GM23248 (cell line): ENCODE measurements at regions not wholly inside any gene's neighbourhood (a gene's known extent, or its start where the extent isn't known, plus 50 kb on each side); places are given as distances from the start of the nearest gene placed in this dataset.
A peak's percentile ranks its signal among the peaks of the same experiment; 100 is the strongest.

Experiments
- DNase-seq: peaks from one replicate; pipeline ENCODE4 v3.0.0-alpha.2; 2015
- H2AFZ ChIP-seq: fragments of 200-600 bp; sonication (generic); 2 replicates; pipeline ENCODE4 v1.6.1; 2016; ENCODE audit warnings: antibody characterized with exemption
- H3F3A ChIP-seq: fragments of 200-600 bp; sonication (generic); 2 replicates; pipeline ENCODE4 v1.6.1; 2016; ENCODE audit warnings: mild to moderate bottlenecking, antibody characterized with exemption, mixed run types; ENCODE audit not compliant: insufficient read depth
- H3K27ac ChIP-seq: fragments of 200-600 bp; sonication (generic); 2 replicates; pipeline ENCODE4 v1.5.1; 2016; ENCODE audit warnings: mild to moderate bottlenecking
- H3K27me3 ChIP-seq: fragments of 200-600 bp; sonication (generic); replicated peaks from 2 replicates; pipeline ENCODE4 v1.6.1; 2016; ENCODE audit warnings: mild to moderate bottlenecking; ENCODE audit not compliant: insufficient read depth
- H3K36me3 ChIP-seq: fragments of 200-600 bp; sonication (generic); 2 replicates; pipeline ENCODE4 v1.6.1; 2016; ENCODE audit warnings: low read depth, mild to moderate bottlenecking
- H3K4me1 ChIP-seq: fragments of 200-600 bp; sonication (generic); 2 replicates; pipeline ENCODE4 v1.6.1; 2016; ENCODE audit warnings: mild to moderate bottlenecking; ENCODE audit not compliant: insufficient read depth
- H3K4me2 ChIP-seq: fragments of 200-600 bp; sonication (generic); one replicate; pipeline ENCODE4 v1.6.1; 2016; ENCODE audit warnings: mild to moderate bottlenecking; ENCODE audit not compliant: unreplicated experiment
- H3K4me3 ChIP-seq: fragments of 200-600 bp; sonication (generic); 2 replicates; pipeline ENCODE4 v1.5.1; 2016; ENCODE audit warnings: mild to moderate bottlenecking
- H3K79me2 ChIP-seq: fragments of 200-600 bp; sonication (generic); 2 replicates; pipeline ENCODE4 v1.6.1; 2016; ENCODE audit warnings: mild to moderate bottlenecking; ENCODE audit not compliant: insufficient read depth
- H3K9ac ChIP-seq: fragments of 200-600 bp; sonication (generic); 2 replicates; pipeline ENCODE4 v1.6.1; 2016; ENCODE audit warnings: mild to moderate bottlenecking
- H3K9me2 ChIP-seq: fragments of 200-600 bp; sonication (generic); 2 replicates; pipeline ENCODE4 v1.6.1; 2016; ENCODE audit warnings: mixed run types, mild to moderate bottlenecking, moderate library complexity; ENCODE audit not compliant: insufficient read depth
- H3K9me3 ChIP-seq: fragments of 200-600 bp; sonication (generic); one replicate; pipeline ENCODE4 v1.6.1; 2017; ENCODE audit warnings: low read depth
- H4K20me1 ChIP-seq: fragments of 200-600 bp; sonication (generic); 2 replicates; pipeline ENCODE4 v1.6.0; 2016; ENCODE audit not compliant: insufficient read depth
- EZH2 ChIP-seq: fragments of 200-600 bp; sonication (generic); IDR thresholded peaks from 2 replicates; pipeline ENCODE4 v1.6.1; 2018; ENCODE audit warnings: antibody characterized with exemption, mild to moderate bottlenecking; ENCODE audit not compliant: insufficient read depth, poor library complexity, severe bottlenecking
- EZH2phosphoT487 ChIP-seq: fragments of 200-600 bp; sonication (generic); IDR thresholded peaks from 2 replicates; pipeline ENCODE4 v1.6.1; 2018; ENCODE audit warnings: antibody characterized with exemption, moderate library complexity, mild to moderate bottlenecking, low read depth; ENCODE audit not compliant: insufficient read depth
- WGBS, 2 experiments: methylation state at CpG; one replicate each; pipeline ENCODE4 v1.1.6; 2015 to 2017; ENCODE audit warnings: low lambda C conversion rate in 2 of 2, low coverage in 1 of 2; ENCODE audit errors: missing lambda C conversion rate in 2 of 2; 5-methylcytosine and 5-hydroxymethylcytosine counted together
- in situ Hi-C: fragments of 300-500 bp; cut with MboI; formaldehyde crosslinking; loops from 2 replicates; pipeline ENCODE4 v1.15.0; 2020

- no peak overlapping the region for H3K4me3 ChIP-seq
- no peaks in the 10 kb centered on the region for H3K9me3 ChIP-seq
- H2AFZ ChIP-seq: no peak overlapping the region
- H3K4me2 ChIP-seq: no peak overlapping the region
- DNase-seq: no peak
- H3K9me2 ChIP-seq: no peaks in the 10 kb centered on the region
- WGBS, 2 experiments: 92 to 93% methylated on average over 17 of the region's 17 CpGs
- no peaks in the 10 kb centered on the region for H3F3A ChIP-seq
- H3K79me2 ChIP-seq: no peaks in the 10 kb centered on the region
- H3K27me3 ChIP-seq: no peaks in the 10 kb centered on the region
- H3K9ac ChIP-seq: no peak overlapping the region
- no peak overlapping the region for H3K27ac ChIP-seq
- H3K36me3 ChIP-seq: no peaks in the 10 kb centered on the region
- peaks cover 5% of the 10 kb centered on the region; the same call in 1 of the 2 replicates for H3K4me1 ChIP-seq
- TF ChIP-seq EZH2 (no peak), EZH2phosphoT487 (no peak)
- in situ Hi-C loops: no loop called here
- H4K20me1 ChIP-seq: no peaks in the 10 kb centered on the region
Measured at GRCh38 chr3:110644203-110644602, 427.4 kb upstream of the NECTIN3 start.

- TF ChIP-seq EZH2phosphoT487: no peak
- in situ Hi-C loops: no loop called here
Measured at GRCh38 chr3:110646055-110646454, 425.6 kb upstream of the NECTIN3 start.

DNA sequence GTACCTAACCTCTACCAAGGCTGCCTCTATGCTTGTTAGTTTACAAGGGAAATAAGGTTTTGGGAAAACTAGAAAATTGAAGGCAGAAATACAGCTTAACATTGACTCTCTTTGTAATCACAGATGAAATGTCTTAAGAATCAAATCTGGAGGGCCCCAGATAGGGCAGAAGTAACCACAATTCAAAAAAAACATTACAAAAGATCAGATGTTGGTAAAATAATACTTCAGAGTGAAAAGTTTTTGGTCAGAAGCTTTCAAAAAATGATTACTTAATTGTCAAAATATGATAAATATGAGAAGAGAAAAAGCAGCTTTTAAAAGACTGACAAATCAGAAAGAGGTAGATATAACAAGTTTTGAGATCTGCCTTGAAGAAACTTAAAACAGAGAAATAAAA, 425.1 kb upstream of the NECTIN3 start:
- Histone ChIP-seq H3K9ac (no peak overlapping the region), H3K36me3 (no peaks in the 10 kb centered on the region), H3K9me3 (no peaks in the 10 kb centered on the region), H3K9me2 (peaks cover 5% of the 10 kb centered on the region; the same call in 1 of the 2 replicates), H3K4me3 (no peak overlapping the region), H3K4me2 (no peak overlapping the region), H3K27ac (no peak overlapping the region), H2AFZ (peak overlapping the region; percentile 37), H3K79me2 (no peaks in the 10 kb centered on the region), H3F3A (no peaks in the 10 kb centered on the region), H4K20me1 (no peaks in the 10 kb centered on the region), H3K4me1 (peaks cover 5% of the 10 kb centered on the region; the same call in 1 of the 2 replicates), H3K27me3 (no peaks in the 10 kb centered on the region)
- DNase-seq: no peak
- in situ Hi-C loops: no loop called here
- TF ChIP-seq EZH2phosphoT487 (no peak), EZH2 (no peak)

More at GRCh38 chr3:110646055-110646454, 425.6 kb upstream of the NECTIN3 start:
- no peak for DNase-seq
- H3K4me1 ChIP-seq: peaks cover 5% of the 10 kb centered on the region; the same call in 1 of the 2 replicates
- H4K20me1 ChIP-seq: no peaks in the 10 kb centered on the region
- H3K9me3 ChIP-seq: no peaks in the 10 kb centered on the region
- H3K9ac ChIP-seq: no peak overlapping the region
- no peak overlapping the region for H3K27ac ChIP-seq
- 63 to 72% methylated on average over 1 of the region's 1 CpG for WGBS, 2 experiments
- H2AFZ ChIP-seq: peak overlapping the region; percentile 37; the same call in 1 of the 2 replicates
- H3K36me3 ChIP-seq: no peaks in the 10 kb centered on the region
- no peaks in the 10 kb centered on the region for H3K27me3 ChIP-seq
- H3K79me2 ChIP-seq: no peaks in the 10 kb centered on the region
- H3K4me2 ChIP-seq: no peak overlapping the region
- H3F3A ChIP-seq: no peaks in the 10 kb centered on the region
- peaks cover 5% of the 10 kb centered on the region; the same call in 1 of the 2 replicates for H3K9me2 ChIP-seq
- no peak overlapping the region for H3K4me3 ChIP-seq

DNA sequence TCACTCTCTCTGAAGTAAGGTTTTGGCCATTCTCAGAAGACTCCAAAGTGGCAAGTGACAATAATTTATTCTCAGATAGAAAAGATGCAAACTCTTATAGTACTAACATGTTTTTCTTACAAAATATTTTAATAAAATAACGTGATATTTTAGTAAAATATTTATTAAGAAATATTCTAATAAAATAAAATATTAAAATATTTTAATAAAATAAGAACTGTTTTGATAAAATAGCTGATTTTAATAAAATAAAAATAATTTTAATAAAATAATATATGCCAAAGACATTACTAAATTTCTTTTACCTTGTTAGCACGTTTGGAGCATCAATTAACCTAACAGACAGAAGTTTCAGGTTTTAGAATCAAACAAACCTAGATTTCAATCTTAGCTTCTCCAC, 424.0 kb upstream of the NECTIN3 start:
- Histone ChIP-seq H3K27me3 (no peaks in the 10 kb centered on the region), H3K79me2 (no peaks in the 10 kb centered on the region), H3K4me2 (no peak overlapping the region), H3K36me3 (no peaks in the 10 kb centered on the region), H3K9ac (no peak overlapping the region), H4K20me1 (no peaks in the 10 kb centered on the region), H3F3A (no peaks in the 10 kb centered on the region), H3K4me1 (peaks cover 5% of the 10 kb centered on the region; the same call in 1 of the 2 replicates), H3K9me2 (peaks cover 5% of the 10 kb centered on the region; the same call in 1 of the 2 replicates), H3K27ac (no peak overlapping the region), H3K4me3 (no peak overlapping the region), H2AFZ (no peak overlapping the region), H3K9me3 (no peaks in the 10 kb centered on the region)
- 39 to 40% methylated on average over 2 of the region's 2 CpGs for WGBS, 2 experiments
- DNase-seq: no peak
- TF ChIP-seq EZH2phosphoT487: no peak
- TF ChIP-seq EZH2: no peak
- in situ Hi-C loops: no loop called here

GRCh38 chr3:110650741-110651140, 420.9 kb upstream of the NECTIN3 start:
- WGBS, 2 experiments: 87 to 92% methylated on average over 1 of the region's 1 CpG
- no peak overlapping the region for H3K9ac ChIP-seq
- H3K4me2 ChIP-seq: no peak overlapping the region
- H3K9me2 ChIP-seq: peaks cover 5% of the 10 kb centered on the region; the same call in 1 of the 2 replicates
- H3K4me3 ChIP-seq: no peak overlapping the region
- DNase-seq: no peak
- no peaks in the 10 kb centered on the region for H3K27me3 ChIP-seq
- peaks cover 5% of the 10 kb centered on the region; the same call in 1 of the 2 replicates for H3K4me1 ChIP-seq
- no peaks in the 10 kb centered on the region for H3K79me2 ChIP-seq
- no peak for TF ChIP-seq EZH2phosphoT487
- TF ChIP-seq EZH2: no peak
- H3F3A ChIP-seq: no peaks in the 10 kb centered on the region
- H4K20me1 ChIP-seq: no peaks in the 10 kb centered on the region
- in situ Hi-C loops: no loop called here
- no peak overlapping the region for H3K27ac ChIP-seq
- no peaks in the 10 kb centered on the region for H3K36me3 ChIP-seq
- H3K9me3 ChIP-seq: no peaks in the 10 kb centered on the region
- H2AFZ ChIP-seq: no peak overlapping the region
